GM19324 (cell line): ENCODE measurements at regions not wholly inside any gene's neighbourhood (a gene's known extent, or its start where the extent isn't known, plus 50 kb on each side); places are given as distances from the start of the nearest gene placed in this dataset.

Experiments
- ATAC-seq: cut with Tn5 transposase; IDR thresholded peaks from one replicate; pipeline ENCODE4 v1.9.1; 2021; ENCODE audit warnings: mild to moderate bottlenecking, moderate library complexity; ENCODE audit not compliant: unreplicated experiment, low FRiP score

GRCh38 chr10:90975096-90975495, 54.2 kb upstream of the ANKRD1 start:
- no peak for ATAC-seq

DNA sequence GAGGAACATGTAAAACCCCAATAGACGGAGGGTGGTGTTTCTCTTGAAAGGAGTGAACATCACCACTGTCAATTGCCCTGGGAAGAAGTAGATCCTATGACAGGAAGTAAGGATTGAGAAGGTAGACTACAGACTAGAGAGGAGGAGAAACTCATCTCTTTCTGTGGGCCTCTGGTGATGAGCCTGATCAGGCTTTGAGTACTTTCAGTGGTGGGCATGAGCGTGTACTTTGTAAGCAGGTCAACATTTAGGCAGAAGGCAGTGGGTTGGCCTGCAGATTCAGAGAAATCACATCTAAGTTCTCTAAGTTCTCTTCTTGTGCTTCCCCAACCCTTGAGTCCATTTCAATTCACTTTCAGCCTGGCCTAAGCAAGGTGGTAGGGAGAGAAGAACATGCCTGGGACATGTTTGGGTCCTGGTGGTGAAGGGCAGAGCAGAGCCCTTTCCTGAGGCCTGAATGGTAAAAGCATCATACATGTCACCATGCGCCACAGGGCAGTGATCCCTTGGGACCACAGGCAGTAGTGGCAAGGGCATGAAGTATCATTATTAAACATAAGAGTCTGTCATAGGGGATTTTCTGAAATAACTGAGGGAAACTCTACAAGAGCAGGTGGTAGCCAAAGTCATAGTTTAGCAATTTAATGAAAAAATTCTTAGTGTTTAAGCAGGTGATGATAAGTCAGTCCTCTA, 56.4 kb upstream of the ANKRD1 start:
- peak; percentile 77 for ATAC-seq

DNA sequence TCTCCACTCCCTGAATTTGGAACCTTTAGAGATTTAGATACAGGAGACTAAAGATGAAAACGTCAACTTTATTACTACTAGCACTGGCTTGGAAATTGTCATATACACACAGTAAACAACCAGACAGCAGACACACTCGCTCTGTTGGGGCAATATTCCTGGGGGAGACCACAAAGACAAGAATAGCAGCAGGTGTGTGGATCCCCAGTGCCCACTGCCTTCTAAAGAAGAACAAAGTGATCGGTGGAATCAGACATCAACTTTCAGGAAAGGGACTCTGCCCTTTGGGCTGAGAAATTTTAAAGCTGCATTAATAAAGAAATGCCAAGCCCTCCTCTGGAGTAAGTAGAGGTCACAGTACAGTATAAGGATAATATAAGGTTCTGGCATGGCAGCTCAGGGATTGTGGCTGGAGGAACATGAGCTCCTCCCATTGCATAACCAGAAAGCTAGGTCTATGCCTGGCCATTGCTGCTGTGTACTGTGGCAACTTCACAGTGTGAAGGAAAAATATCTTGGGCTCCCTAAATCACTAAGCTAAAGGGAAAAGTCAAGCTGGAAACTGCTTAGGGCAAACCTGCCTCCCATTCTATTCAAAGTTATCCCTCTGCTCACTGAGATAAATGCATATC, 57.1 kb upstream of the ANKRD1 start:
- no peak for ATAC-seq

DNA sequence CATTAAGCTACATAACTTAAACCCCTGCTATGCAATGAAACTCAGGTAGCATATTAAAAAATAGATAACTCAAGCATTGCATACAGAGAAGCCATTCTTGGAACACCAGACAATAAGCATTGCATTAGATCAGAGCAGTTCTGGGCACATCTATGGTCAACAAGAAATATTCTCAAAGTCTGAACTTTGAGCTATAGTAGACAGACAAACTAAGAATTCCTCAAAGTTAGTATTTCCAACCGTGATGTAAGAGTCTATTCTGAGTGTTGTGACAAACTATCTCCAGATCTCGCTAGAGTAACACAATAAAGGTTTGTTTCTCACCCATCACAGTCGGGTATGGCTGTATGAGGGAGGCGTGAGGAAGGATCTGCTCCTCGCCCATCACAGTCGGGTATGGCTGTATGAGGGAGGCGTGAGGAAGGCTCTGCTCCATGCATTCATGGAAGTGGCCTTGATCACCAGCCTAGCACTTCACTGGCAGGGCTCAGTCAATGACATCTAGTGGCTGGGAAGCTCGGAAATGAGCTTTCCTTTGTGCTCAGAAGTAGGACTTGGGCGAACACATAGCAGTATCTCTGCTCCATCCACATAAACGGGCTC, 61.6 kb upstream of the ANKRD1 start:
- ATAC-seq = no peak

GRCh38 chr10:90983914-90984549, 63.1 kb upstream of the ANKRD1 start:
- ATAC-seq = no peak

GRCh38 chr10:90984898-90985297, 64.0 kb upstream of the ANKRD1 start:
- no peak for ATAC-seq

DNA sequence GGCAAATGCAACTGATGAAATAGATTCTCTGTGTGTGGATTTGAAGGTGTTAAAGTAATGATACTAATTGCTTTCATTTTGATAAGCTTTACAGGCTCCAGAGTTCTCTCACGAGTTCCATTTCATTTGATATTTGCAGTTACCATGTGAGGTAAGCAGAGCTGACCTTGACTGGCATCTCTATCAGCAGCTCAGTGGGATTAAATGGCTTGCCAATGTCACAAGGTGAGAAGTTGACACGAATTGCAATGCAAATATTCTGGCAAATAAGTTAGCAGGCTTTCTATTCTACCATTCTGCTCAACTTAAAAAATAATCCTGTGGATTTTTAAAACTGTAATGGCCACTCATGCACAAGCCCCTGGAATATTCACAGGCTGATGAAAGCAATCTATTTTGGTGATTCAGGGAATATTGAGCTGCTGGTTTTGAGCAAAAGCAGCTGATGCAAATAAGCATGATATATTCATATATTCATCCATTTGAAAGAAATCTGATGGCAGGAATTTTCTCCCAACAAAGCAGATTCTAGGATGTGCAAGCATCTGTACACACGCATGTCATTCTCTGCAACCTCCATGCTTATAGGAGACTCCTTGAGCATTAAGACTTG, 64.5 kb upstream of the ANKRD1 start:
- no peak for ATAC-seq

- ATAC-seq = no peak
Measured at GRCh38 chr10:90986136-90986760, 65.4 kb upstream of the ANKRD1 start.

DNA sequence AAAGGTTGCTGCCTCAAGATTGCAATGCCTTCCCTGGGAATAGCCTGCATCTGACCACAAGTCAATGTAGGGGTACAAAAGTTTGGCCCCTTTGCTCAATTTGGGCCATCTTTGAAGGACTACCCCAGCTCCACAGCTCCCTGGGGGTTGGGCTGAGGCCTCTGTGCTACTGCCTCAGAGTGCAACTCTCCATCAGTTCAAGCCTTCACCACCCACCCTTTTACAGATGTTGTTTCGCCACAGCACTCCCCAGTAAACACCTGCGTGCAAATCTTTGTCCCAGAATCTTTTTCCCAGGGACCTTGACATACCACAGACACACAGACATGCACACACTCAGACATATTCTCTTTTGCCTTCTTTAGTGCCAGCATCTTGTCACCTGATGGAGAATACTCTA, 66.0 kb upstream of the ANKRD1 start:
- ATAC-seq = no peak

DNA sequence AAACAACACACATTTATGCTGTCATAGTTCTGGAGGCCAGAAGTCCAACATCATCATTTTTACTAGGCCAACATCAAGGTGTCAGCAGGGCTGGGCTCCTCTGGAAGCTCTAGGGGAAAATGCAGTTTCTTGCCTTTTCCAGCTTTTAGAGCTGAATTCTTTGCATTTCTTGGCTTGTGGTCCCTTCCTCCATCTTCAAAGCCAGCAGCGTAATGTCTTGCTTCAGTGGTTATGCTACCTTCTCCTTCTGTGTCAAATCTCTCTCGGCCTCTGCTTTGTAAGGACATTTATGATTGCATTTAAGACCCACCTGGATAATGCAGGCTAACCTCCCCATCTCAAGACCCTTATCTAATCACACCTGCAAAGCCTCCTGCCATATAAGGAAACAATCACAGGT, 66.5 kb upstream of the ANKRD1 start:
- ATAC-seq = no peak

DNA sequence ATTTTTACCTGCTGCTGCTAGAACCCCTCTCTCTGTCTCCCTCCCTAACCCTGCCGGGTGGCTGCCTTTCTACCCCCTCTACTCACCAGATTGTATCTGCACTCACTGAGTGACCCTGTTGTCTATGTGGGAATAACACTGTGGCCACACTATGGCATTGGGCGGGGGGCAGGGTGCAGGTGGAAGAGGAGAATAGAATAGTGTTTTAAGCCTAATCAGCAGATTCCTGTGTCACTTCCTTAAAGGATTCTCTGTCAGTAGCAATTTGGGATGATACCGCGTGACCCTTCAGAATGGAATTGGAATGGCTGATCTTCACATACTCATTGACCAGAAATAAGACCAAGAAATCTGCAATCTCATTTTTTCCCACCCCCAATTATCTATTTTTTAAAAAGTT, 67.1 kb upstream of the ANKRD1 start:
- no peak for ATAC-seq

DNA sequence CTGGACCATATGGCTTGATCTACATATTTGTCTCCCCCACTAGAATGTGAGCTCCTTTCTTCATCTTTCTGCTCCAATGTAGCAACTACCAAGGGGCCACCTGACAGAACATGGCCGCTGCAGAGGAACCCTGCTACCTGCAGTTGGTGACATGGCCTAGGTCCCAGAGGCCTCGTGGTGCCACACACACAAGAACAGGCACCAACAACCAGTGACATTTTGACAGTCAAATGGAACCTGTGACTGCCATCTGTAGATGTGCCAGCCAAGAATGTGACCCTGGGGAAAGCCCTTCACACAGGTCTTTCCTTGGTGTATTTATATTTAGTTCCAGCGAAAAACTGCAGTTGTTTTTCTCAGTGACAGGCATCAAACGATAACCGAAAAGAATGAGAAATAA, 67.9 kb upstream of the ANKRD1 start:
- ATAC-seq = no peak

- ATAC-seq = no peak
Measured at GRCh38 chr10:90989378-90989777, 68.5 kb upstream of the ANKRD1 start.

DNA sequence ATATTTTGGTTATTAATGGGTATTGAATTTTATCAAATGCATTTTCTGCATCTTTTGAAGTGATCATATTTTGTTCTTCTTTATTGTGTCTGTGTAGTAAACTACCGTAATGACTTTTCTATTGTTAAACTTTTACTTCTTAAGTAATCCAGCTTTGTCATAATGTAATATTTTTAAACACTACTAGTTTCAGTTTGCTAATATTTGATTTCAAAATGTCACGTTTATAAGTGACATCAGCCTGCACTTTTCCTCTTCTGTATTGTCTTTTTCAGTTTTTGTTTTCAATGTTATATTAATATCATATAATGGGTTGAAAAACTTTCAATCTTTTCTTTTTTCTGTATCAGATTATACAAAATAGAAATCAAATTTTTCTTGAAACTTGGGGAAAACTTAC, 71.6 kb upstream of the ANKRD1 start:
- no peak for ATAC-seq

GRCh38 chr10:90993340-90993739, 72.5 kb upstream of the ANKRD1 start:
- ATAC-seq = no peak

DNA sequence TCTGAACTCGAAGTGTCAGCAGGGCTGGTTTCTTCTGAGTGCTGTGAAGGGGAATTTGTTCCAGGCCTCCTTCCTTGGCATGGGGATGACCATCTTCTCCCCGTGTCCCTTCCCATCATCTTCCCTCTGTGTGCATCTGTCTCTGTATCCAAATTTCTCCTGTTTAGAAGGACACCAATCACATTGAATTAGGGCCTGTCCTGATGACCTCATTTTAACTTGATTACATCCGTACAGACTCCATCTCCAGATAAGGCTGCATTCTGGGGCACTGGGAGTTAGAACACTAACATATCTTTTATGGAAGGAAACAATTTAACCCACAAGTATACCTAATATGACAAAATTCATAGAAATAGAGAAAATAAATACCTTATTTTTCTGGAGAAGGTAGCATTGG, 76.8 kb upstream of the ANKRD1 start:
- ATAC-seq = no peak

GRCh38 chr10:90998733-90999511, 78.0 kb upstream of the ANKRD1 start:
- no peak for ATAC-seq

DNA sequence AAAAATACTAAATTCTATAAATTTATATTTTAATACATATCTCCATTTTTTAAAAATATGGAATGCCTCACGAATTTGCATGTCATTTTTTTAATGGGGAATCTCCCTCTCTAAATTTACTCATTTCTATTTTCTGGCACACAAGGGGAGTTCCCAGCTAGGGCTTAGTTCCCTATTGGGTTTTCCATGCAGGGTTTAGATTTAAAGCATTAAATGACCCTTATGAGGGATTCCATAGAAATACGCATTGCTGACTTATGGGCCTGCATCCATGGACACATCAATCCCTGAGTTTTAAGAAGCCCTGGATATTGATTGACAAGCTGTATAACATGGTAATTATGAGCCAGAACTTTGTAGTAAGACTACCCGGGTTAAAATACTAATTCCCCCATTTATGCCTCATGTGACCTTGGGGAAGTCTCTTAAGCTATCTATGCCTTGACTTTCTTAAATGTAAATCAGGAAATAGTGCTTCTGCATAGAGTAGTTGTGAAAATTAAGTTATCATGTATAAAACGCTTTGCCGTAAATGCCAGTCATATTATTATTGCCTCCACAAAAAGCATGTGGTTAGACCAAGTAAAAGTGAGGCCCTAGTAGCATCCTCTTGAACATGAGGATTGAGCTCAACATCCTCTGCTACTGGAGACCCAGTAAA, 78.8 kb upstream of the ANKRD1 start:
- ATAC-seq = no peak

GRCh38 chr10:91000470-91000869, 79.6 kb upstream of the ANKRD1 start:
- ATAC-seq = no peak
